Prostate gland (tissue), 2 donors: ENCODE measurements at regions not wholly inside any gene's neighbourhood (a gene's known extent, or its start where the extent isn't known, plus 50 kb on each side); places are given as distances from the start of the nearest gene placed in this dataset.
A peak's percentile ranks its signal among the peaks of the same experiment; 100 is the strongest.

Experiments
- DNase-seq: peaks from one replicate; pipeline ENCODE4 v3.0.0-alpha.2; 2019; ENCODE audit warnings: low spot score
- H3K27ac ChIP-seq, 2 donors: fragments of 200-600 bp; sonication (generic); 2 replicates each; pipeline ENCODE4 v1.5.1; 2017 to 2019
- H3K27me3 ChIP-seq: fragments of 200-600 bp; sonication (generic); replicated peaks from 2 replicates; pipeline ENCODE4 v1.5.1; 2019; ENCODE audit not compliant: insufficient read depth
- H3K36me3 ChIP-seq, 2 donors: fragments of 200-600 bp; sonication (generic); 1 replicate in 1 of 2; 2 replicates in 1 of 2; pipeline versions ENCODE4 v1.5.1 to v1.8.1; 2017 to 2019
- H3K4me1 ChIP-seq: fragments of 200-600 bp; sonication (generic); replicated peaks from 2 replicates; pipeline ENCODE4 v1.5.1; 2019
- H3K4me3 ChIP-seq, 2 donors: fragments of 200-600 bp; sonication (generic); 2 replicates each; pipeline ENCODE4 v1.5.1; 2017 to 2019
- H3K9me3 ChIP-seq: fragments of 200-600 bp; sonication (generic); 2 replicates; pipeline ENCODE4 v1.5.1; 2017
- CTCF ChIP-seq, 4 experiments: fragments of 200-600 bp in 2 of 4; fragments of 450-650 bp in 2 of 4; sonication (generic) in 2 of 4; IDR thresholded peaks; 1 replicate in 3 of 4; 2 replicates in 1 of 4; pipeline ENCODE4 v1.5.1; 2016 to 2019; ENCODE audit warnings: antibody characterized with exemption in 4 of 4, mild to moderate bottlenecking in 2 of 4, moderate library complexity in 2 of 4
- POLR2A ChIP-seq: fragments of 450-650 bp; IDR thresholded peaks from one replicate; pipeline ENCODE4 v1.6.1; 2016; ENCODE audit warnings: antibody characterized with exemption, mild to moderate bottlenecking
- POLR2AphosphoS5 ChIP-seq: sonication (generic); formaldehyde crosslinking; IDR thresholded peaks from one replicate; pipeline ENCODE4 v1.6.1; 2017; ENCODE audit warnings: antibody characterized with exemption
- WGBS: methylation state at CpG from one replicate; pipeline ENCODE4 v1.1.5; 2018; 5-methylcytosine and 5-hydroxymethylcytosine counted together
- intact Hi-C: fragments of 100-400 bp; cut with DNase I; formaldehyde crosslinking; loops from one replicate; pipeline ENCODE4 v1.14.2; 2022

GRCh38 chr4:38189445-38189844 lies 229.2 kb downstream of the PTTG2 start:
- no peaks in the 10 kb centered on the region for H3K9me3 ChIP-seq
- no peaks in the 10 kb centered on the region for H3K27me3 ChIP-seq
- intact Hi-C loops = loop anchor here (5.0 kb wide), 1 partner anchor 128 kb away; no protein-coding TSS in a partner anchor
- WGBS = 54% methylated on average over 3 of the region's 3 CpGs
- no peaks in the 10 kb centered on the region for H3K4me1 ChIP-seq
- no peak overlapping the region for H3K27ac ChIP-seq
- H3K4me3 ChIP-seq = no peak overlapping the region
- TF ChIP-seq CTCF (IDR thresholded peaks at IDR 0.05) (no peak), POLR2A (no peak), POLR2AphosphoS5 (no peak)
- no peak for DNase-seq
- H3K36me3 ChIP-seq = no peaks in the 10 kb centered on the region

- Histone ChIP-seq H3K27me3 (no peaks in the 10 kb centered on the region), H3K27ac (no peak overlapping the region), H3K4me3 (no peak overlapping the region), H3K36me3 (no peaks in the 10 kb centered on the region), H3K9me3 (no peaks in the 10 kb centered on the region), H3K4me1 (no peaks in the 10 kb centered on the region)
- WGBS = 29% methylated on average over 4 of the region's 4 CpGs
- DNase-seq = no peak
- TF ChIP-seq CTCF (IDR thresholded peaks at IDR 0.05) (no peak), POLR2AphosphoS5 (peak; percentile 16), POLR2A (no peak)
- intact Hi-C loops = no loop called here
Observed at GRCh38 chr4:38190717-38191178, 230.6 kb downstream of the PTTG2 start.

GRCh38 chr4:38192516-38192915 lies 232.3 kb downstream of the PTTG2 start:
- intact Hi-C loops = no loop called here
- DNase-seq = no peak
- Histone ChIP-seq H3K36me3 (no peaks in the 10 kb centered on the region), H3K27ac (no peak overlapping the region), H3K4me1 (no peaks in the 10 kb centered on the region), H3K9me3 (no peaks in the 10 kb centered on the region), H3K4me3 (no peak overlapping the region), H3K27me3 (no peaks in the 10 kb centered on the region)
- no peak for TF ChIP-seq CTCF (IDR thresholded peaks at IDR 0.05)
- TF ChIP-seq POLR2AphosphoS5 = no peak
- no peak for TF ChIP-seq POLR2A
- WGBS = 66% methylated on average over 3 of the region's 3 CpGs

GRCh38 chr4:38193236-38193863 lies 233.2 kb downstream of the PTTG2 start:
- H3K36me3 ChIP-seq = no peaks in the 10 kb centered on the region
- DNase-seq = no peak
- 29% methylated on average over 2 of the region's 2 CpGs for WGBS
- H3K9me3 ChIP-seq = no peaks in the 10 kb centered on the region
- intact Hi-C loops = no loop called here
- no peak overlapping the region for H3K27ac ChIP-seq
- H3K27me3 ChIP-seq = no peaks in the 10 kb centered on the region
- no peak for TF ChIP-seq POLR2AphosphoS5
- TF ChIP-seq POLR2A = no peak
- no peak for TF ChIP-seq CTCF (IDR thresholded peaks at IDR 0.05)
- H3K4me3 ChIP-seq = no peak overlapping the region
- H3K4me1 ChIP-seq = no peaks in the 10 kb centered on the region

GRCh38 chr4:38194047-38194602 lies 233.9 kb downstream of the PTTG2 start:
- WGBS = 77% methylated on average over 2 of the region's 2 CpGs
- no peak overlapping the region for H3K27ac ChIP-seq
- no peak for DNase-seq
- no peak overlapping the region for H3K4me3 ChIP-seq
- no peaks in the 10 kb centered on the region for H3K36me3 ChIP-seq
- H3K27me3 ChIP-seq = no peaks in the 10 kb centered on the region
- H3K4me1 ChIP-seq = no peaks in the 10 kb centered on the region
- no peak for TF ChIP-seq POLR2AphosphoS5
- TF ChIP-seq CTCF (IDR thresholded peaks at IDR 0.05) = no peak
- TF ChIP-seq POLR2A = no peak
- intact Hi-C loops = no loop called here
- no peaks in the 10 kb centered on the region for H3K9me3 ChIP-seq
